Endodermal cell (in vitro differentiated cells): ENCODE measurements at regions not wholly inside any gene's neighbourhood (a gene's known extent, or its start where the extent isn't known, plus 50 kb on each side); places are given as distances from the start of the nearest gene placed in this dataset.

ENCODE experiments used
- DNase-seq: peaks from one replicate; pipeline ENCODE4 v3.0.0-alpha.2; 2017
- H3K27ac ChIP-seq: 2 replicates; pipeline ENCODE4 v1.5.1; 2013; ENCODE audit warnings: mild to moderate bottlenecking, low read depth, low read length, moderate library complexity
- H3K27me3 ChIP-seq: 2 replicates; pipeline ENCODE4 v1.6.1; 2013; ENCODE audit warnings: mild to moderate bottlenecking, low read length, moderate library complexity; ENCODE audit not compliant: insufficient read depth, control insufficient read depth, poor library complexity, severe bottlenecking
- H3K36me3 ChIP-seq: 2 replicates; pipeline ENCODE4 v1.7.0; 2013; ENCODE audit warnings: mild to moderate bottlenecking, low read length, moderate library complexity; ENCODE audit not compliant: control insufficient read depth, insufficient read depth
- H3K4me1 ChIP-seq: one replicate; pipeline ENCODE4 v1.7.0; 2013; ENCODE audit warnings: low read length; ENCODE audit not compliant: control insufficient read depth, insufficient read depth
- H3K4me3 ChIP-seq: 2 replicates; pipeline ENCODE4 v1.5.1; 2013; ENCODE audit warnings: mild to moderate bottlenecking, low read length, moderate library complexity
- H3K9ac ChIP-seq: 2 replicates; pipeline ENCODE4 v1.6.1; 2013; ENCODE audit warnings: mild to moderate bottlenecking, low read length, moderate library complexity; ENCODE audit not compliant: poor library complexity, severe bottlenecking; ENCODE audit errors: extremely low read depth
- H3K9me3 ChIP-seq: 2 replicates; pipeline ENCODE4 v1.6.1; 2013; ENCODE audit warnings: mild to moderate bottlenecking, low read length, moderate library complexity; ENCODE audit not compliant: control insufficient read depth
- H3K27ac Mint-ChIP-seq: 2 replicates; pipeline ENCODE4 v1.8.0; 2020; ENCODE audit warnings: mixed read lengths
- H3K27me3 Mint-ChIP-seq: 2 replicates; pipeline ENCODE4 v1.8.0; 2021; ENCODE audit warnings: mild to moderate bottlenecking, mixed read lengths; ENCODE audit not compliant: insufficient read depth
- H3K36me3 Mint-ChIP-seq: 2 replicates; pipeline ENCODE4 v1.8.0; 2020; ENCODE audit warnings: low read depth, mixed read lengths
- H3K4me1 Mint-ChIP-seq: 2 replicates; pipeline ENCODE4 v1.8.0; 2020; ENCODE audit warnings: mixed read lengths
- H3K4me3 Mint-ChIP-seq: 2 replicates; pipeline ENCODE4 v1.8.0; 2020; ENCODE audit warnings: mild to moderate bottlenecking, moderate library complexity, mixed read lengths
- H3K9me3 Mint-ChIP-seq: 2 replicates; pipeline ENCODE4 v1.8.0; 2020; ENCODE audit warnings: mild to moderate bottlenecking, mixed read lengths
- CTCF ChIP-seq: fragments of 200-600 bp; sonication (generic); conservative IDR thresholded peaks from 2 replicates; pipeline ENCODE4 v1.5.0; 2021; ENCODE audit warnings: antibody characterized with exemption, mild to moderate bottlenecking
- WGBS, 2 experiments: methylation state at CpG; one replicate each; pipeline versions ENCODE4 v1.1.5 to v1.1.7; 2013; ENCODE audit warnings: missing lambda C conversion rate in 2 of 2, mixed read lengths in 1 of 2; ENCODE audit not compliant: insufficient coverage in 1 of 2, insufficient read length in 1 of 2; 5-methylcytosine and 5-hydroxymethylcytosine counted together

- no peak overlapping the region for H3K4me3 ChIP-seq
- Mint-ChIP-seq H3K4me1 (no peaks in the 10 kb centered on the region), H3K27me3 (no peaks in the 10 kb centered on the region), H3K9me3 (peaks cover 25% of the 10 kb centered on the region), H3K27ac (no peak overlapping the region), H3K36me3 (peaks cover 2% of the 10 kb centered on the region), H3K4me3 (no peak overlapping the region)
- no peaks in the 10 kb centered on the region for H3K9me3 ChIP-seq
- no peaks in the 10 kb centered on the region for H3K4me1 ChIP-seq
- 91% methylated on average over 4 of the region's 4 CpGs; no CpG with 5 or more reads in 1 of the 2 experiments for WGBS, 2 experiments
- H3K9ac ChIP-seq = no peak overlapping the region
- H3K27me3 ChIP-seq = no peaks in the 10 kb centered on the region
- no peak for DNase-seq
- no peak for TF ChIP-seq CTCF
- no peak overlapping the region for H3K27ac ChIP-seq
- H3K36me3 ChIP-seq = no peaks in the 10 kb centered on the region
Observed at GRCh38 chrX:21132686-21133393, 241.4 kb upstream of the CNKSR2 start.

- no peak for DNase-seq
- 80 to 97% methylated on average over 1 to 3 of the region's 3 CpGs for WGBS, 2 experiments
- Mint-ChIP-seq H3K27me3 (no peaks in the 10 kb centered on the region), H3K27ac (no peak overlapping the region), H3K4me1 (peaks cover 4% of the 10 kb centered on the region), H3K4me3 (no peak overlapping the region), H3K36me3 (no peaks in the 10 kb centered on the region), H3K9me3 (peaks cover 9% of the 10 kb centered on the region)
- H3K9ac ChIP-seq = no peak overlapping the region
- no peaks in the 10 kb centered on the region for H3K4me1 ChIP-seq
- H3K4me3 ChIP-seq = no peak overlapping the region
- TF ChIP-seq CTCF = no peak
- H3K27ac ChIP-seq = no peak overlapping the region
- H3K9me3 ChIP-seq = no peaks in the 10 kb centered on the region
- no peaks in the 10 kb centered on the region for H3K36me3 ChIP-seq
- H3K27me3 ChIP-seq = no peaks in the 10 kb centered on the region
Observed at GRCh38 chrX:21150208-21150607, 224.0 kb upstream of the CNKSR2 start.

GRCh38 chrX:21151051-21151450, 223.2 kb upstream of the CNKSR2 start:
- H3K27ac Mint-ChIP-seq = no peak overlapping the region
- no peak overlapping the region for H3K9ac ChIP-seq
- WGBS, 2 experiments = 60 to 67% methylated on average over 1 of the region's 1 CpG

More at GRCh38 chrX:21151051-21151450, 223.2 kb upstream of the CNKSR2 start:
- no peak overlapping the region for H3K4me3 ChIP-seq
- Mint-ChIP-seq H3K4me1 (peaks cover 4% of the 10 kb centered on the region), H3K9me3 (peaks cover under 1% of the 10 kb centered on the region), H3K4me3 (no peak overlapping the region), H3K27me3 (no peaks in the 10 kb centered on the region), H3K36me3 (no peaks in the 10 kb centered on the region)
- H3K27ac ChIP-seq = no peak overlapping the region
- TF ChIP-seq CTCF = no peak
- H3K9me3 ChIP-seq = no peaks in the 10 kb centered on the region
- no peaks in the 10 kb centered on the region for H3K27me3 ChIP-seq
- no peak for DNase-seq
- no peaks in the 10 kb centered on the region for H3K4me1 ChIP-seq
- H3K36me3 ChIP-seq = no peaks in the 10 kb centered on the region
